D721Med (cell line): ENCODE measurements at regions not wholly inside any gene's neighbourhood (a gene's known extent, or its start where the extent isn't known, plus 50 kb on each side); places are given as distances from the start of the nearest gene placed in this dataset.
A peak's percentile ranks its signal among the peaks of the same experiment; 100 is the strongest.

Experiments
- DNase-seq: peaks from one replicate; pipeline ENCODE4 v3.0.0; 2011; ENCODE audit warnings: low spot score; ENCODE audit not compliant: insufficient read length
- FAIRE-seq: peaks from 2 replicates; lab custom pipeline; 2011; peaks lifted over from hg19 to GRCh38; lab: Jason Lieb, UNC
- TF ChIP-seq, protein P1 (sequence below): IDR thresholded peaks from 2 replicates; pipeline ENCODE4 v1.5.1; 2012; ENCODE audit warnings: mild to moderate bottlenecking, control low read depth; ENCODE audit not compliant: insufficient read depth; ENCODE audit errors: missing control alignments

DNA sequence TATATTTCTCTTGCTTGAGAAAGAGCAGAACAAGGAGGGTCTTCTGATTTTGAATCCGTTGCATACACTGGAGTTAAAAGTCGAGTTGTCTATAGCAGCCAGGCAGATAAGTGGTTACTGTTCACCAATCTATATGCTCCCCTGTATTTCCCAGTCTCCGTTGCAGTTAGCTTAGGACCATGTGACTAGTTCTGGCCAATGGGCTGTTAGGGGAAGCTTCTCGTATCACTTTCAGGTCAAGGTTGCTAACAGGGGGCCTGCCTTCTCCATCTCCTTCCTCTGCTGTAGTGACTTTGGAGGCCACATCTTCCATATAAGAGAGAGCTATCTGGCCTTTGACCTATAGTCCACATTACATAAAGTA, 188.5 kb upstream of the KBTBD8 start:
- FAIRE-seq = no peak
- no peak for DNase-seq
- TF ChIP-seq, protein P1, sequence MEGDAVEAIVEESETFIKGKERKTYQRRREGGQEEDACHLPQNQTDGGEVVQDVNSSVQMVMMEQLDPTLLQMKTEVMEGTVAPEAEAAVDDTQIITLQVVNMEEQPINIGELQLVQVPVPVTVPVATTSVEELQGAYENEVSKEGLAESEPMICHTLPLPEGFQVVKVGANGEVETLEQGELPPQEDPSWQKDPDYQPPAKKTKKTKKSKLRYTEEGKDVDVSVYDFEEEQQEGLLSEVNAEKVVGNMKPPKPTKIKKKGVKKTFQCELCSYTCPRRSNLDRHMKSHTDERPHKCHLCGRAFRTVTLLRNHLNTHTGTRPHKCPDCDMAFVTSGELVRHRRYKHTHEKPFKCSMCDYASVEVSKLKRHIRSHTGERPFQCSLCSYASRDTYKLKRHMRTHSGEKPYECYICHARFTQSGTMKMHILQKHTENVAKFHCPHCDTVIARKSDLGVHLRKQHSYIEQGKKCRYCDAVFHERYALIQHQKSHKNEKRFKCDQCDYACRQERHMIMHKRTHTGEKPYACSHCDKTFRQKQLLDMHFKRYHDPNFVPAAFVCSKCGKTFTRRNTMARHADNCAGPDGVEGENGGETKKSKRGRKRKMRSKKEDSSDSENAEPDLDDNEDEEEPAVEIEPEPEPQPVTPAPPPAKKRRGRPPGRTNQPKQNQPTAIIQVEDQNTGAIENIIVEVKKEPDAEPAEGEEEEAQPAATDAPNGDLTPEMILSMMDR = no peak

- DNase-seq (no peak), FAIRE-seq (no peak)
Observed at GRCh38 chr3:66812136-66812535, 186.0 kb upstream of the KBTBD8 start.

DNA sequence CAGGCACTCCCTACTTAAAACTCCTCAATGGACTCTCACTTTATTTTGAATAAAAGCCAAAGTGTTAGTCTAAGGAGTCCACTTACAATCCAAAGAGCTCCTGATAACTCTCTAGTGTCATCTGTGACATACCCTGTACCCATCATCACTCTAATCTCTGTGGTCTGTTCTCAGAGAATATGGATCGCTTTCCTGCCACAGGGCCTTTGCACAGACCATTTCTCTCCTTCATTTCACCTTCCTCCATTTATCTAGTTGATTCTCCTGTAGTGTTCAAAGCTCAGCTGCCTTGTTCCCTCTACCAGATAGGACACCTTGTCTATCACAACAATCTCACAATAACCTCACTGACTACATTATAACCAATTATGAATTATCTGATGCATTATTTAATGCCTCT, 185.4 kb upstream of the KBTBD8 start:
- DNase-seq (no peak), FAIRE-seq (no peak)
- TF ChIP-seq, protein P1 = no peak

More at GRCh38 chr3:66812136-66812535, 186.0 kb upstream of the KBTBD8 start:
- TF ChIP-seq, protein P1 = no peak

- no peak for DNase-seq
- no peak for FAIRE-seq
Observed at GRCh38 chr3:66816090-66816761, 181.9 kb upstream of the KBTBD8 start.

GRCh38 chr3:66817951-66818557, 180.1 kb upstream of the KBTBD8 start:
- FAIRE-seq (no peak), DNase-seq (no peak)
- TF ChIP-seq, protein P1 = no peak

More at GRCh38 chr3:66816090-66816761, 181.9 kb upstream of the KBTBD8 start:
- TF ChIP-seq, protein P1 = peak; percentile 42

DNA sequence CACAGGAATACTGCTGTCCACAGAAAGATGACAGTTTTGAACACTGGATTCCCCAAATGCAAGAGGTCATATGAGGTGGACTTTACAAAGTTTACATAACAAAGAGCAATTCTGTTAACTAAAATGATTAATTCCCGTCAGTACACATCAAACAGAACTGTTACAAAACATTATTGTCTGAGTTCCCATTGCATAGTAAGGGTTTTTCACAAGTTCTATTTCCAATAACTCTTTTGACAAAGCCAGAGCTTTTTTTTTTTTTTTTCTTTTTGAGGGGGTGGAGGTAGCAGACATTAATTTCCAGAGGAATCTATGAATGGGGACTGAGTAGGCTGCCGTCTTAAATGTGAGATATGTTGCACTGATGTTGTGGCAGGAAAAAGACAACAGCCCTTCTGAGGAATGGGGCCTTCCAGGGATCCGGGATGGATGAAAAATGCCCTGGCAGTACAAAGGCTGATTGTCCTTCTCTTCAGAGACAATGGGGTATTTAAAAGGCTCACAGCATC, 178.1 kb upstream of the KBTBD8 start:
- no peak for FAIRE-seq
- no peak for DNase-seq
- TF ChIP-seq, protein P1 = no peak
